HG03442 (cell line): ENCODE measurements at regions not wholly inside any gene's neighbourhood (a gene's known extent, or its start where the extent isn't known, plus 50 kb on each side); places are given as distances from the start of the nearest gene placed in this dataset.
"Not testable (repeated sequence)": the region's sequence is repeated elsewhere in the genome, so short reads cannot be mapped to it uniquely, and the experiment has no call there.

Source experiments
- ATAC-seq: cut with Tn5 transposase; IDR thresholded peaks from one replicate; pipeline ENCODE4 v1.9.1; 2021; ENCODE audit warnings: mild to moderate bottlenecking, moderate library complexity; ENCODE audit not compliant: unreplicated experiment

DNA sequence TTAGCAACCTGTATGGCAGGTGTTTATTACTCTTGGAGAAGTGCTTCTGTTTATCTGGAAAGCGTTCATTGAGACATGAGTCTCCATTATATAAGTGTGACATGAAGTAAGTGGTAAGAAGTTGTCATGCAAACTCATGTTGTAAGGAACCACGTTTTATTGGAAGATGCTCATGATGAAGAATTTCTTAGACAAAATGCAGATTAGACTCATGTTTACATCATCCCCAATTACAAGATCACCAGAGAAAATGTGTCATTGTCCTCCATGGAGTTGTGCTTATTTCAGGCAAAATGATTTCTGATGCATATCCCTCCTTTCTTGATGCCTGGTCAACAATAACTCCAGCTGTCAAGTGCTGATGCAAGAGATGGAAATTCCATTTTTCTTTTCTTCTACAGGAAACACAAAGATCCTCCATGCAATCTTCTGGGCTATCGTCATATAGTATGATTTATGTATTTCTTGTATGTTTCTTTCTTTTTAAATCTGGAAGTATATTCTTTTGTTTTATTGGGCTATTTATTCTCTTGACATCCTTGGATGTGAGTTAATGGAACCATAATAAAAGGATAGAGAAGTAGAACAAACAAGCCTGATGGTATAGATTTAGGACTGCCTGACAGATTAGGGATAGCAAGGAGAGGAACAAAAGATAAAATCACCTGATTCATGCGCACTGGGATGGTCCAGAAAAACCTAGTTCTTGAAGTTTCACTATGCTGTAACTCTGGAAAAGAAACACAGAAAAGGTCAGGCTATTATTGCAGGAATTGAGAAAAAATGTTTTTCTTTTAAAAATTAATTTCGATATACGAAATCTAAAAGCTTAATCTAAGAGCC, 50.7 kb upstream of the DIAPH3 start:
- ATAC-seq, result no peak

DNA sequence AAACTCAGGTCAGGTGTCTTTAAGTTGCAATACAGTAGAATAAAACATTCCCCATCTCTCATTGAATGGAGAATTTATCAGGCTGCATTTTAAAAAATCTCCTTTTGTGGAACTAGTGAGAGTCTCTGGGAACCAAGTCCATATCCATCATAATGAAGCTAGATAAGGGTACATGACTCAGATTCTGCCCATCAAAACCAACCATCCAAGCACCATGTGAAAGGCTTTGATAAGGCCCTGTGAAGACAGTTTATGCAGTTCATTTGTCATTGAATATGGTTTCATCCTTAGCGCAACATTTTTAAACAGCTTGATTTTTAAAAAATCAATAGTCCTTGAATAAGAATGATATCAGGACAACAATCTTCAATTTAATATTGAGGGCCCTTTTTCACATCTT, 56.3 kb upstream of the DIAPH3 start:
- no peak for ATAC-seq

DNA sequence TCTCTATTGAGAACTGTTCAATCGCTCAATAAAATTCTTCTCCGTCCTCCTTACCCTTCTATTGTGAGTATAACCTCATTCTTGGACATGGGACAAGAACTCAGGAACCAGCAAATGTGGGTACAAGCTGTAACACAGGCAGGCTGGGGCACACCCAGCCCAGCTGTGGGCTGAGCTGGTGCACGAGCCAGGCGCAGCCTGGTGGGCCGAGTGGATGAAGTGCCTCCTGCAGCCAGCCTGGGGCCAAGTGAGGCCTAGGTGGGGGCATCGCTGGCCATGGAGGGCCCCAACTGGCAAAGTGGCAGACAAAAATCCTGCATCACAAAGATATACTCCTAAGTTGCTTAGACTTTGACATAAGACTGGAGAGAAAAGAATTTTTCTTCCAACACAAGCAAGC, 57.9 kb upstream of the DIAPH3 start:
- no peak for ATAC-seq

DNA sequence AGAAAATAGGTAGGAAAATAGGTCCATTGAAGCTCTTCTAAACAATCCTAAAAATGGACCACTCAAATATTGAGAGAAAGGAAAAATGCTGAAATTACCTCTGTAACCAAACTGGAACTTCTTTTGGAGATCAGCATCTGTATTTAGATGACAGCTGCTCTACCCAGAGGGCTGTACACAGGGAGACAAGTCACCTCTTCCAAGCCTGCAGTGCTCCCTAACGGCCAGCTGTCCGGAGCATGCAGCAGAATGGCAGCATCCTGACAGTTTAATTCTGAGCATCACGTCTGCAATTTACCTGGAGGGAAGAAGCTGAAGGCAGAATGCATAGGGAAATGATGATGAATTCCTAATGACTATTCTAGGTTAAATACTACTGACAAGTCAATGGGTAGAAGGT, 62.8 kb upstream of the DIAPH3 start:
- ATAC-seq, result no peak

DNA sequence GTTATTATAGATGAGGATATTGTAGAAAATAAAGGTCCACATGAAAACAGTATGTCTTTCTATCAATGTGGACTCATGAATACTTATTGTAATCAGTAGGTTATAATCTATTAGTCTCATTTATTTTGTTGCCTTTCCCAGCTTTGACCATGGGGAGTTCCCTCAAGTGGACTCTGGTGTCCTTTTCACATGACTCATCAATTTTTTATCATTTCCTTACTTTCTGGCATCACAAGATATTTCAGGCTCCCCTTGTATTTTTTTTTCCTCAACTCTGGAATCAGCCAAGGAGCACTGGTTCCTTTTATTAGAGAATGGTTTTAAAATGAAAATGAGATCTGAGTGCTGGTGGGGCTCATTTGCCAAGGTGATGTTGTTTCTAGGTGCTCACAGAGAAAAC, 63.4 kb upstream of the DIAPH3 start:
- no peak for ATAC-seq

DNA sequence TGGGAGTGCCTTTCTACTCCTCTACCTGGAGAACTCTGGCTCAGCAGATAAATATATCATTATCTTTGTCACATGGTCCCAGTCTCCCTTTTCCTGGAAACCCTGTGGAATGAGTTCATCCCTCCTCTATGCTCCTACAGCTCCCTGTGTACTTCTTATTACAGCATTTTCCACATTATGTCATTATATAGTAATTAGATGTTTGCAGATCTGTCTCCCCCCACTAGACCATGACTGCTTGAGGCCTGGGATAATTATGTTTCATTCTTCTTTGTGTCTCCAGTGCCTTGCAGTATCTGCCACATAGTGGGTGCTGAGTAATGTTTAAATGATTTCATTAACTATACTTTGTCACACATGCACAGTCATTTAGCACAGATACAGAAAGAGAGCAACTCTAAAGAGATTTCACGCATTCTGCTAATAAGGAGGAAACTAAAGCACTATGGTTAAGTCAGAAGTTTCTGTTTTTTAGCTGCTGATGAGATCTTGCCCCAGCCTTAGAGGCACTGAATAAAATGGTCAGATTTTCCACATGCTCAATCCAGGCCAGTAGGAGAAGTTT, 66.1 kb upstream of the DIAPH3 start:
- peak; percentile 48 for ATAC-seq

DNA sequence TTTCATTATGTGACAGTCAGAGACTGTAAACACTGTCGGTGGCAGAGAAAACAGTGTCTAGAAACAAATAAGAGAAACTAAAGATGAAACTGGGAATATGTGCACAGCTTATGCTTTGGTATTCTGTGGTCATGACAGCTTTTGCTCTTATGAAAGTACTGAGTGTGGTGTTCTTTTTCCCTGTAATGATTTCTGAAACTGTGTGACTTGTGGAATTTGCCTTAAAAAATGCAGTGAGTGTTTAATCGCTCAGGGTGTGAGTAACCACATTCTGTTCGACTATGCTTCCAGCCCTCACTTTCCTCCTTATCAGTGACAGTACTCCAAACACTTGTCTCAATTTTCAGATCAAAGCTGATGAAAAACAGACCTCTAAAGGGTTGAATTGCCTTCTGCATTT, 66.9 kb upstream of the DIAPH3 start:
- peak; percentile 74 for ATAC-seq

DNA sequence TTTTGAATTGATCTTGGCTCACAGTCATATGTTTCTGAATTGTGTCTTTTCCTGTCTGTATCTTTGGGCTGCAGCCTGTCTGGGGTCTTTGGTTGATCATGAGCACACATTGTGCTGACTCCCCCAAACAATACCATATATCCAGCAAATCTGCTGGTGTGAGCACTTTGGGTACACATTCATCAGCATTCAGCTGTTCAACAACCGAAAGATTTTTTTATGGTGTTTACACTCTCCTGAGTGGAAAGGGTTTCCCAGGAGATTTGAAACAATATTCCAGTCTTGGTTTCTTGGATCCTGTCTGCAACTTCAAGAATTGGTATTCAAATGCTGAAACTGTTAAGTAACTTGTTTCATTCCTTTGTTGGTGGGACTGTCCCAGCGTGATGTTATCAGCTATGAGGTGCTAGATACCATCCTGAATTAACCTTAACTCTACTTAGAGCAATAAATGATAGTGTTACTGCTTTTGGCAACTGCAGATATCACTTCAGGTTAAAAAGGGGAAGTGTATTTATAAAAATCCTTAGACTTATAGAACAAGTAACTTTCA, 78.4 kb upstream of the DIAPH3 start:
- no peak for ATAC-seq

DNA sequence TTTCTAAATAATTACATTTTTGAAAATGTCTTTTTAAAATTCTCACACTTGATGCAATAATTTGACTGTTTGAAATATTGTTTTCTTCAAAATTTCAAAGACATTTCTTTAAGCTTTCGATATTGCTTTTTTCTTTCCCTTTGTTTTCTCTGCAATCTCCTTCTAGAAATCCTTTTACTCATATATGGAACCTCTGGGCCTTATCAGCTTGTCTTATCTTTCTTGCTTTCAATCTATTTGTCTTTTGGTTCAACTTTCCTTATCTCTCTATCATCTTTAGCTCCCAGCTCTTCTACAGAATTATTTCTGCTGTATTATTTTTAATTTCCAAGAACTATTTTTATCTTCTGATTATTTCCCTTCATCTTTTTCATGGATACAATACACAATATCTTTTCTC, 80.7 kb upstream of the DIAPH3 start:
- ATAC-seq, result no peak

DNA sequence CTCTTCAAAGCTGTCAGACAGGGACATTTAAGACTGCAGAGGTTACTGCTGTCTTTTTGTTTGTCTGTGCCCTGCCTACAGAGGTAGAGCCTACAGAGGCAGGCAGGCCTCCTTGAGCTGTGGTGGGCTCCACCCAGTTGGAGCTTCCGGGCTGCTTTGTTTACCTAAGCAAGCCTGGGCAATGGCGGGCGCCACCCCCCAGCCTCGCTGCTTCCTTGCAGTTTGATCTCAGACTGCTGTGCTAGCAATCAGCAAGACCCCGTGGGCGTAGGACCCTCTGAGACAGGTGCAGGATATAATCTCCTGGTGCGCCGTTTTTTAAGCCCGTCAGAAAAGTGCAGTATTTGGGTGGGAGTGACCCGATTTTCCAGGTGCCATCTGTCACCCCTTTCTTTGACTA, 87.7 kb upstream of the DIAPH3 start:
- ATAC-seq, result not testable (repeated sequence)

DNA sequence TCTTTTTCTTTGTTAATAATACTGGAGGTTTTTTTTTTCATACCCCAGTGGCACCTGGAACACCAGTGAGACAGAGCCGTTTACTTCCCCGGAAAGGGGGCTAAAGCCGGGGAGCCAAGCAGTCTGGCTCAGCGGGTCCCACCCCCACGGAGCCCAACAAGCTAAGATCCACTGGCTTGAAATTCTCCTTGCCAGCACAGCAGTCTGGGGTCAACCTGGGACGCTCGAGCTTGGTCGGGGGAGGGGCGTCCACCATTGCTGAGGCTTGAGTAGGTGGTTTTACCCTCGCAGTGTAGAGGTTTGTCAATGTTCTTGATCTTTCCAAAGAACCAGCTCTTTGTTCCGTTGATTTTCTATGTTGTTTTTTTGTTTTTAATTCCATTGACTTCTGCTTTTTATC, 94.6 kb upstream of the DIAPH3 start:
- no peak for ATAC-seq

DNA sequence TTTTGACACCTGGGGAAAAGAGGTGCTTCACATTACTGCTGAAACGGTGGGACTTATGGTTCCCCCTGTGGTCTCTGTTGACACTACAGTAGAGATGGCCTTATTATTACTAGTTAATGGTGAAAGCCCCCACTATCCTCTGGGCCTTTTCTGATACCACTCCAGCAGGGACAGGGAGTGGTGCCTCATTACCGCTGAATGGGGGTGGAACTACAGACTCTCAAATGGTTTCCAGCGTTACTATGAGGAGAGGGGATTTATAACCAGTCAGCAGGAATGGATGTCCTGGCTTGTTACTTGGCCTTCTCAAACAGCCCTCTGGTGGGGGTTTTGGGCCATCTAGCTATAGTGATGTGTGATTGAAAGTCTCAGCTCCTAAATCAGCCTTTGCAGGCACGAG, 96.7 kb upstream of the DIAPH3 start:
- no peak for ATAC-seq

DNA sequence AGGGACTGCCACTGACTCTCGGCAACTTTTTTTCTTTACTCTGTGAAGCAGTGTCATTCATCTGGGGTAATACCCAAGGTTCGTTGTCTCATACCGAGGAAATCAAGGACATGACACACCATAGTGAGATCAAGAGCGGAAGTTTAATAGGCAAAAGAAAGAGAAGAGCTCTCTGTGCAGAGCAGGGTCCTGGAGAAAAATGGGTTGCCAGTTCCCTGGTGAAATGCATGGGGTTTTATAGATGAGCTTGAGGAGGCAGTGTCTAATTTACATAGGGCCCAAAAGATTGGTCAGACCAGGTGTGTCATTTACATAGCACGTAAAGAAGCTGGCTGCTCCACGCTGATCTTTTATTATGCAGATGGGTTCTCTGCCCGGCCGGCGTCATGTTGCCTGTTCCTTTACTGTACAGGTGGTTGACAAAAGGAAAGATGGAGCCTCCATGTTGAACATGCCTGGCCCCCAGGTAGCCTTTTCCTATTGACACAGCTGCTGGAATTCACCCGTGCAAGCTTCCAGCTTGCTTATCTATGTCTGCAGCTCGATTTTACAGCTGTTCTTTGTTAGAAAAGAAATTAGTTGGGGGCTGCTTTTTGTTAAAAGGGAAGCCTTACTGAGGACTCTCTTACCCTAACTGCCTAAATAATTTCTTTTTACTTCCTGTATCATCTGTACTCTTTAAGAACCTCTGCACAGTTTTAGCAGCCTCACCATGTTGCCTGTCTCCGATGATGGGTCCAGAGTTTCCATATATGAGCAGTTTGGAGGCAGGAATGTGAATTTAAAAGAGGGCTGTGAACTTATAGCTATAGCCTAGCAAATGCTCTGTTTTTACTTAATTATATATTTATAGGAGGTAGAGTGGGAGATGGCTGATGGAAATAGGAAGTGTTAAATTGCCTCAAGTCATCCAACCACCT, 98.0 kb upstream of the DIAPH3 start:
- ATAC-seq, result no peak

DNA sequence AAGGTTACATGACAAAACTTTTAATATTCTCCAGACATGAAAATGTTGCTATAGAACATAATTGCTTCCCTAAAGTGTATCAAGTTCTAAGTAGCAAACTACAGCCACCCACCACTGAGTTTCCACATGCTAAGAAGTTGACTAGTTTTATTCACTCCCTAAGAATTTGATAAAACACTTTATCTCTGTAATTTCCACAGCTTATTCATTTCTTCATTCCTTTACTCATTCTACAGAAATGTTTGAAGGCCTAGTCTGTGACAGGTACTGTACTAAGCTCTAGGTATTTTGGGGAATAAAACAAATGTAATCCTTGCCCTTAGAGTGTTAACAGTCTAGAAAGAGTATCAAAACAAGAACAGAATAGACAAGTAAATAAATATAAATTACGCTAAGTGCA, 101.8 kb upstream of the DIAPH3 start:
- no peak for ATAC-seq

DNA sequence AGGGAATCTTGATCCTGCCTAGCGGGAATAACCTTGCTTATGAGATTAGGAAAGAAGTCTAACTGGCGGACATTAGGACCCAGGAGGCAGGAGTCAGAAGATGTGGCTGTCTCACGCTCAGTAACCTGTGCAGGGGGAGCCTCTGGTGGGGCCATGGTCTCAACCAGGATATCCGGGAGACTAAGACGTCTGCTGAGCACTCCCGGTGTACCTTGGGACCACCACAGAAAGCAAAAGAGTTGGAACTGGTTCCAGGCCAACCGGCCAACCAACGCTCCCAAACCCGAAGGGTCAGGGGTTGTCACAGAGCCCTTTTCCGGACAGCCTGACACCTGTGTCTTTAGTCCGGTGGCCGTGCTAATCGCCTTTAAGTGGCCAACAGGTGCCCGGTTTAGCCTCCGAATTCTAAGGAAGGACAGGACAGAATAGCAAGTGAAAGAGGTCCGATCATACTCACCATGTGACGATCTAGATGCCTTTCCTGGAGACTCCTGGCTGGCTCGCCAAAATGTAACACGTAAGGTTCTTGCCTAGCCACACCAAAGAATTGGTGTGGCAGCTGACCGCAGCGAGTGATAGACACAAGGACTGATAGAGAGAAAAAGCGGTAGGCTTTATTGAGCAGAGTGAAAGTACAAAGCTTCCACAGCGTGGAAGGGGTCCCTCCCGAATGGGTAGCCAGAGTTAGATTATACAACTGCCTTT, 103.9 kb upstream of the DIAPH3 start:
- ATAC-seq, result peak; percentile 86

DNA sequence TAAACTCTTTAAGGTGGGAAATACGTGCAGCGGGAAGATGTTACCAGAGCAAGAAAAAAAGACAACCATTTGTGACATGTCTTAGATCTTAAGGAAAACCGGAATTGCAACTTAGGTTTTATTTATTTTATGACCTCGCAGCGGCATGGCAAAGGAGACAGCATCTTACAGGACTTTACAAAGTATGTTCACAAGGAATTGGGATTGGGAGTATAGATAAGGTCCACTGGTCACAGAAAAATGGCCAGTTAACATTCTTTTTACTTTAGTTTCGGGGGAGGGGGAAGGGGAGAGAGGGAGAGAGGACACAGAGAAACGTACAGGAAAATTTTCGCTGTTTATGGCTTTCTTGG, 104.5 kb upstream of the DIAPH3 start:
- ATAC-seq, result no peak

DNA sequence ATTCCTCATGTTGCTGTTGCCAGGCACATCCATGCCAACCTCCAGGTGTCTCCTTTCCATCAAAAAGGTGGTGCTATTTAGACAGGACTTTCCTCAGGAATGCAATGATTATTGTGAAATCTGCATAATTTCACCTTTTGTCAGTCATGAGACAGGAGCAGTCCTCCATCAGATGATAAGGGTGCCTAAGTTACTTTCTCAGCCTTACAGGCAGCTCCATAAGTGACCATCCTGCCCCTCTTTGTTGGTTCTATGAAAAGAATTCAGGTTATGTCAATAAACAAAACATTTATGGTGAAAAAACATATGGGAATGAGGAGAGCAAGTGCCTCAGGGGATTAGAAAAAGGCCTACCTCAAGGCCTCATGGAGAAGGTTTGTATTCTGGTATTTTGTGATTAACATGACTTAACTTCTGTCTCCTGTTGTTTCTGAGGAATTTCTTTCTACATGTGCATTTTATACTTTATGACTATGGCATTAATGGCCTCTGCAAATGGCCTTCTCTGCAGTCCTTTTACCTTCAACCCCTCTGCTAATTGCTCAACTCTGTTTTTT, 110.3 kb upstream of the DIAPH3 start:
- ATAC-seq, result no peak

DNA sequence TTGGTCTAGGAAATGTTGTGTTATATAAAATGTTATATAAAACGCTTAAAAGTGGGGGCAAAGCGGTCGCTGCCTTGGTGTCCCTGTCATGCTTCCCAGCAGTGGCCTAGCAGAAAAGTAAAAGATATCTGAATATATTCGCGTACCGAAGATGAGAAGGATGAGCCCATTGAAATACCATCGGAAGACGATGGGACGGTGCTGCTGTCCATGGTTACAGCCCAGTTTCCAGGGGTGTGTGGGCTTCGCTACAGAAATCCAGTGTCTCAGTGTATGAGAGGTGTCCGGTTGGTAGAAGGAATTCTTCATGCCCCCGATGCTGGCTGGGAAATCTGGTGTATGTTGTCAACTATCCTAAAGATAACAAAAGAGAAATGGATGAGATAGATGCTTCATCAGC, 110.9 kb upstream of the DIAPH3 start:
- no peak for ATAC-seq

DNA sequence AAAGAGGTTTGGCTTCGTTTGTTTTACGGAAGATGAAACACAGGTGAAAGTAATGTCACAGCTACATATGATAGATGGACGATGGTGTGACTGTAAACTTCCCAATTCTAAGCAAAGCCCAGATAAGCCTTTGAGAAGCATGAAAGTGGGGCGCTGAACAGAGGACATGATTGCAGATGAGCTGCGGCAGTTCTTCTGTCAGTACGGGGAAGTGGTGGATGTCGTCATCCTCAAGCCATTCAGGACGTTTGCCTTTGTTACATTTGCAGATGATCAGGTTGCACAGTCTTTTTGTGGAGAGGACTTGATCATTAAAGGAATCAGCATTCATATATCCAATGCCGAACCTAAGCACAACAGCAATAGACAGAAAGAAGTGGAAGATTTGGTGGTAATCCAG, 111.5 kb upstream of the DIAPH3 start:
- ATAC-seq, result no peak

DNA sequence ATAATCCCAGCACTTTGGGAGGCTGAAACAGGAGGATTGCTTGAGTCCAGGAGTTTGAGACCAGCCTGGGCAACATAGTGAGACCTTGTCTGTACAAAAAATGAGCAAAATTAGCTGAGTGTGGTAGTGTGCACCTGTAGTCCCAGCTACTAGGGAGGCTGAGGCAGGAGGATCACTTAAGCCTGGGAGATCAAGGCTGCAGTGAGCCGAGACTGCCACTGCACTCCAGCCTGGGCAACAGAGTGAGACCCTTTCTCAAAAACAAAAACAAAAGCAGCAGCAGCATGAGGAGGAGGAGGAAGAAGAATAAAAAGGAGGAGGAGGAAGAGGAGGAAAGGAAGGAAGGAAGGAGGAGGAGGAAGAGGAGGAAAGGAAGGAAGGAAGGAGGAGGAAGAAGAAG, 116.5 kb upstream of the TDRD3 start:
- ATAC-seq, result not testable (repeated sequence)

DNA sequence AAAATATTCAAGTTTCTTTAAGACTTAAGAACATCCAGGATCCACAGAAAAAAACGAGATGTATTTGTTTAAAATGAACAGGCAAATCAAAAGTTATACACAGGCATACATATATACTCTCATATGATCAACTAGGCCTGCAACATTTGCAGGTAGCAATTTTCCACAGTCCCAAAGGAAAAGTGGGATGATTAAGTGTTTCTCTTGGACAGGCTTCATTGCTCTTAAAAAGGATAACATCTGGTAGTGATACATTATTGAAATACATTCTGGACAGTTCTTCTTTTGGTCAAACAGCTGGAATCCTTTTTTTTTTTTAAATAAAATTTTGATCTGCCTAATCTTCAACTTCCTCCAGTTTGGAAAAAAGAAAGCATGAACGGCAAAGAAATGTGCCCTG, 114.8 kb upstream of the TDRD3 start:
- ATAC-seq, result no peak
